OCI-LY1 (cell line): ENCODE measurements at regions not wholly inside any gene's neighbourhood (a gene's known extent, or its start where the extent isn't known, plus 50 kb on each side); places are given as distances from the start of the nearest gene placed in this dataset.

ENCODE experiments used
- CTCF ChIP-seq: fragments of 200-600 bp; sonication (generic), shearing (Covaris generic); IDR thresholded peaks from 2 replicates; pipeline ENCODE4 v1.5.1; 2017; ENCODE audit warnings: mild to moderate bottlenecking, antibody characterized with exemption, low read length, moderate library complexity, mixed read lengths
- EZH2 ChIP-seq: fragments of 200-600 bp; sonication (generic), shearing (Covaris generic); IDR thresholded peaks from 2 replicates; pipeline ENCODE4 v1.8.0; 2017; ENCODE audit warnings: borderline replicate concordance, mixed run types, mild to moderate bottlenecking, antibody characterized with exemption, low read length, moderate library complexity, mixed read lengths

DNA sequence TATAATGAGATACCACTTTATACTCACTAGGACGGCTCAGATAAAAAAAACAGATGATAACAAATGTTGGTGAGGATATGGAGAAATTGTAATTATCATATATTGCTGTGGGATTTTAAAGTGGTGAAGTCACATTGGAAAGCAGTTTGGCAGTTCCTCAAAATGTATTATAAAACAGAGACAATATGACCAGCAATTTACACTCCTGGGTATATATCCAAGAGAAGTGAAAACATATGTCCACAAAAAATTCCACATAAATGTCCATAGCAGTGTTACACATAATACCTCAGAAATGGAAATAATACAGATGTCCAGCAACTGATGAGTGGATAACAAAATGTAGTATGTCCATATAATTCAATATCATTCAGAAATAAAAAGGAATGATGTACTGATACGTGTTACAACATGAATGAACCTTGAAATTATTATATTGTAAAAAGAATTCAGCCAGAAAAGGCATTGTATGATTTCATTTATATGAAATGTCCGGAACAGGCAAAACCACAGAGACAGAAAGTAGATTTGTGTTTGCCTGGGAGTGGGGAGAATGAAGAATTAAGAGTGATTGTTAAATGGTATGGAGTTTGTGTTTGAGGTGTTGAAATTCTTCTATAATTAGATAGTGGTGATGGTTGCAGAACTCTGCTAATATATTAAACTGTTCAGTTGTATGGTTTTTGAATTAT is 220.9 kb downstream of the SLC7A11 start:
- TF ChIP-seq EZH2 (no peak), CTCF (no peak)
